DMS79 treated with DMSO at 0.1 percent for 48 hours (cell line): ENCODE measurements at regions not wholly inside any gene's neighbourhood (a gene's known extent, or its start where the extent isn't known, plus 50 kb on each side); places are given as distances from the start of the nearest gene placed in this dataset.

Experiments used
- DNase-seq: peaks from one replicate; lab custom pipeline; 2025; lab: John Stamatoyannopoulos, UW

DNA sequence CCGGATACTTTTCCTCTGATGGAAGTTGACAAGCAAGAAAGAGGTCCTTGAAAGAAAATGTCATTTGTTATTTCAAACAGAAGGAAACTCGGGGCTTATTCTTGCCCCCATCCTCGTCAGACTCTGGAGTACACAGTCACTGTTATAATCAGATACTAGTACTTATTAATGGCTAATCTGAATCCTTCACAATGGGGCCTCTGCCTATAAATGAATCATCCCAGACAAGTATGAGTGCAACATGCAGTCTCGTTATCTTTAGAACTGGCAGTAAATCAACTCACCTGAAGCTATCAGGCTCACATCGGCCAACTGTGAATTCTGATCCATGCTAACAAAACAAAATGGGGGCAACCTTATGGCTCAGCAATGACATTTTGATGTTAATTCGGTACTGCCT, 216.7 kb downstream of the GRIN2B start:
- DNase-seq: no peak

DNA sequence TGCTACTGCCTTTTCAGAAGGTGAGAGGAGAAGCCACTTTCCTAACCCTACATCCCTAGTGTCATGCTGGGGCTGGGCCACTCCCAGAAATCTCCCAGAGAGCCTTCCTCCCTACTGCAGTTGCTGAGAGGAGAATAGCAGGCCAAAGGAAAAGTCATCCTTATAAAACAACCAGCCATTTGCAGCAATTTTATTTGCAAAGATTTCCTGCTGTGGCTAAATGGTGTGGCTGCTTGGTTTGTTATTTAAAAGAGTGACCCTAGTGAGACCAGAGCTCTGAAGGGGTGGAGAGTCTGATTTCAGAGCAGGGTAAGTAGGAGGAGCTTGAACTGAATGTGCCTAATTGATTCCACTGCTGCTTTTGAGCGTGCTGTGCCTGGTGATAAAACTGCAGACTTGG, 232.0 kb downstream of the GRIN2B start:
- DNase-seq: no peak

DNA sequence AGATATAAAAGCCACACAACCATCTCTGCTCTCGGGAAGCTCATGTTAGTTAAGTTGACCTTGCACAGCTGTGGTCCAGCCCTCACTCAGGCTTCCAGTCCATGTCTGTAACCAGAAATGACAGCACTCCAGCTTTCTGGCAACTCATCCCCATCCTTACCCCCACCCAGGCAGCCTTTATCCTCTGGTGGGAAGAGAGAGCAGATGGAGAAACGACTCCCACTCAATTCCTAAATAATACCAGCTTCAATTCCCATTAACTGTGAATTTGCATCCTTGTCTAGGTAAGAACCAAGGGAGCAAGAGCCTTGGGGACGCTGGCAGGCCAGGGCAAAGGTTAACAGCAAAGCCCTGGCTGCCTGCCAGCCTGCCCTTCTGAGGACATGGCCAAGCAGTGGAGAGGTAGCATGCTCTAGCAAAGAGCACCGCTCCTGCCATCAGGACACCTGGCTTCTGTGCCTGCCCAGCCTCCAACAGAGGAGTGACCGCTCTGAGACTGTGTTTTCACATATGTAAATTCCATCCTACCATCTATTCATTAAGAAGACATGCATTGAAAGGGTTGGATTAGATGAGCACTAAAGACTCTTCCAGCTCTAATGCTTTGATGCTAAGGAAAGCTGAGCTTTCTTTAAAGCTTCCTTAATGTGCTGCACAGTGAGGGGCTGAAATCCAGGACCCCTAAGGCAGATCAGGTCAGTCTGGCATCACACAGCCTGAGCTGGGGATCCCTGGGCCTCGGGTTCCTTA, 236.1 kb downstream of the GRIN2B start:
- no peak for DNase-seq

DNA sequence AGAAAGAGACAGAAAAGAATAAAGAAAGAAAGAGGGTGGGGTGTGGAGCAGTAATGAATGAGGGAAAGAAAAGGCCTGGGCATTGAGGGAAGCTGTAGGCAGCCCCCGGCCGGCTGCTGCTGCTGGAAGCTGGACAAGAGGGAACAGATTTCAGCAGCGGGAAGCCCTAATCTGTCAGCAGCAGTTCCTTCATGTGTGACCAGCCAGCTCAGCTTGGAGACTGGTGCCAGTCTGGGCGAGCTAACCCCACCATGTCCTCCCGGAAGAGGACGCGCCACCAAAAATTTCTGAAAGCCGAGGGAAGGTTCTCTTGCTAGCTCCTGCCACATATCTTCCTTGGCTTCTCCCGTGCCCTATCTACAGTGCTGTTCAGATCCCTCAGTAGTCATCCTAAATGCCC, 236.8 kb downstream of the GRIN2B start:
- no peak for DNase-seq

DNA sequence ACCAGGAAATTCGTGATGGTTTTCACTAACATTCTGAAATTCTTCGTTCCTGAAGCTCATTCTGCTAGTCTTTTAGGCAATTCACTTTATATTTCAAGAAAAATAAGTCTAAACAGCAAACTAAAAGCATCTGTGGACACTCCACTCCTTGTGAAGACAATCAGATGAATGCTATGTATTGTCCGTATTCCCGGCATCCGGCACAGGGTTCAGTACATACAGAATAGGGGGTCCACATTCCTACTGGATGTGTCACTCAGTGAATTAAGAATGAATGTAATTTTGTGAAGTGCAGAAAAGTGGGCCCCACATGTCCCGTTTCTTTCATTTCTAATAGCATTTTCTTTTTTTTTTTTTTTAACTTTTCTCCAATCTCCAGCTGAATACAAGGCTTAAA, 241.3 kb downstream of the GRIN2B start:
- DNase-seq: no peak

DNA sequence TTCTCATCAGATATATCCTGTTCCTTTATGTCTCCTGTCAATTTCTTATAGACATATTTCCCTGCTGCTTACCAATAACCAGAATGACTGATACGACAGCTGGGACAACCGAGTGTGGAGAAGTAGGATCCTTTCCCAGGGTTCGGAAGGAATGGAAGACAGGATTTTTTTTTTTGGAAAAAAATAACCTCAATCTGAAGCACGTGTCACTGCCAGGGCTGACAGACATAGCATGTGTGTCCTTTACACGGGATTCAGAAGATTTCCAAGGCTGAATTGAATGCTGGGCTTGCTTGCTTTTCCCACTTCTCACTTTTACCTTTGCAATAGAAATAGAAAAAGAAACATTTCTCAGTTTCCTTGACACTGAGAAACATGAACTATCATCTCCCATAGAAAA, 245.7 kb downstream of the GRIN2B start:
- no peak for DNase-seq

DNA sequence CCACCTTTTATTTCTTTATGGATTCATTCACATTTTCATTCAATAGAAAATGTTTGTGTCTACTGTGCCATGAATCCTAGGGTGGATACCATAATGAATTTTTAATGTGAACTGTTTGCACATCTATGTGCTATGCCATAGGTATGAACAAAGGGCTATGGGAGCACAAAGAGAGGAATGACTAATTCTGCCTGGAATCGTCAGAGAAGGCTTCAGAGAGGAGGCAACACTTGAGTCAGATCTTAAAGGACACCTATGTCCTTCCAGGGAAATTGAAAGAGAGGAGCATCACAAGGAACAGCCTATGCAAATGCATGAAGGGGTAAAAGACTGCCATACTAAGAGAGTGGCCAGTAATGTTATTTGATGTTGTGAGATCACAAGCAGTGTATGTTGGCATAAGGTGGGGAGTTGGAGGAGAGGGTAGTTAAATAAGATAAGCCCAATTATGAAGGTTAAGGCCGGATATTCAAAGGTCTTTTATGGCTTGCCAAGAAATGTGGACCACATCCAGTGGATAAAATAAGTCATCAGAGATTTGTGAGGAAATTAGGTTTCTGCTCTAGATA, 246.7 kb downstream of the GRIN2B start:
- DNase-seq: no peak

DNA sequence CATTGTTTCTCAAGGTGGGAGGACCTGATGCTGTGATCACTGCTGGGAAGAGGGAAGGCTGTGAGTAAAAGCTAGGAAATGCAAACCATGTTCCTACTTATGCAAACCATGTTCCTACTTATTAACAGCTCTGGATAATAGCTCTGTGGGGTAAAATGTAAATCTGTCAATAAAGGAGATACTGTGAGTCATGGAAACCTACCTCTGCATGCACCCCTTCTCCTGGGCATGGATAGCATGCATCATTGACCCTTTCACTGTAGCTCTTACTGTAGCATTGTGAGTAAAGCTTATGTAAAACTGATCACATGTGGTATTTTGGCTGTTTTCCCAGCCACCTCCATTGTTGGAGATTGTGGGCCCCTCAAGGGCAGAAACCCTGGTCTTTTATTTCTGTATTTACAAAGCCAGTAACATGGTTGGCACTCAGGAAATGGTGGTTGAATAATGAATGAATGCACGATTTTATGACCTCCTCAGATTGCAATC, 253.7 kb downstream of the GRIN2B start:
- DNase-seq: peak; percentile 83

DNA sequence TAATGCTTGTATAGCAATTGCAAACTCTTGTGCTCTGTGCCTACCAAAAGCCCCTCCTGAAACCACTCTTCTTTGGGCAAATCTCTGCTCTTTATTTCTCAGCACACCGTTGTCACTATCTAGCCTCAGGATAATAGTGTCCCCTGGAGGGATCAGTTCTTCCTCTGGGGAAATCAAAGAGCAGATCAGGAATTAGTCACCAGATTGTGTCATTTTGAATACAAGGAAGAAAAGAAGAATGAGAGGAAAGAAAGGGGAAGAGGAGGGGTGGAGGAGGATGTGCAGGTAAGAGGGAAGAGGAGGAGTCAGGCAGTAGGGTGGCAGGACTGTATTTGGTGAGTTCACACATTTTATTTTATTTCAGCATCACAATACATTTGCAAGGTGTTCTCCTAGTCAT, 256.4 kb downstream of the GRIN2B start:
- no peak for DNase-seq

DNA sequence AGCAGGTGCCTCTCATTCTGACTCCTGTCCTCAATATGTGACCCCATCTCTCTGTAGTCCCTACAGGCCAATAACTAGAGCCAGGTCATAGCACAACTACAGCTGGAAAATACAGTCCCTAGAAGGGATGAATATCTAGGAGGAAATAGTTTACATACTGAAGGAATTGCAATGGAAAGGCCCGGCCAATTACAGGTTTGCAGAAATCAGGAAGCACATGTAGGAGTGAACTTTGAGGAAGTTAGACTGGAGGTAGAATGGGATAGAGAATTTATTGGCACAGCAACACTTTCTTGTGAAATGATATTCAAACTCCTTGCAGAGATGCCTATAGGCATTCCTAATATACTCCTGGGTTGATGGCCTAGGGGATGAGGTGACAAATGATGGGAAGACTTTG, 257.3 kb downstream of the GRIN2B start:
- DNase-seq: no peak

DNA sequence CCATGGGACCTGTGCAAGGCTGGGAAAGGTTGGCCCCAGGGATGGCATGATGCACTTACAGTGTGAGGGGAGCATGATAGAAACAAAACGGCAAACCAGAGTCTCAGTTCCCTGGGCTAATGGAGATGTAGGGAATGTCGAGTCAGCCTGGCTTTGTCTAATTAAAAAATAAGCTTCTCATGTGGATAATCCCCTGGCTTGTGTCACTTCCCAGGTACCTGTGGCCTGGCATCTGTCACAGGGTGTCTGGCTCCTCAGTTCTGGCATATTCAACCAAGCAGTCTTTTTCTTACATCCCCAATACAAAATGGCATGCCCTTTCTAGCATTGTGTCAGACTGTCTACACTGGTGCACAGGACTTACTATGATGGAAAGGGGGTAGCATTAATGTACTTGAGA, 261.4 kb downstream of the GRIN2B start:
- DNase-seq: no peak

DNA sequence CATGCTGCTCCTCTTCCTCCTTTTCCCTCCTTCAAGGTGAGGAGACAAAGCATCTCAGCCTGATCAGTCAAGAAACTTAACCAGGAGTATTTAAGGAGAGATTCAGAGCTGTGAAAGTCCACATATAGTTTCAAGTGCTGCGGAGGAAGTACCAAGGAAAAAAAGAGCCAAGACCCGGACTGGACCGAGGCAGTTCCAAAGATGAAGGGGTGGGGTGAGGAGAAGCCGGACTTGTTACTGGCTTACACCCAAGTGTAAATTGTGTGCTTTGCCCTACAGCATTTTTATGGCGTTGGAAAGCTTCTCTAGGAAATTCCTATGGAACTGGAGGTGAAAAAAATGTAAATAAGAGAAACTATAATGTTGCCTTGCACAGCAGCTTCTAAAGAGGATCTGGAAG, 263.1 kb downstream of the GRIN2B start:
- DNase-seq: no peak

DNA sequence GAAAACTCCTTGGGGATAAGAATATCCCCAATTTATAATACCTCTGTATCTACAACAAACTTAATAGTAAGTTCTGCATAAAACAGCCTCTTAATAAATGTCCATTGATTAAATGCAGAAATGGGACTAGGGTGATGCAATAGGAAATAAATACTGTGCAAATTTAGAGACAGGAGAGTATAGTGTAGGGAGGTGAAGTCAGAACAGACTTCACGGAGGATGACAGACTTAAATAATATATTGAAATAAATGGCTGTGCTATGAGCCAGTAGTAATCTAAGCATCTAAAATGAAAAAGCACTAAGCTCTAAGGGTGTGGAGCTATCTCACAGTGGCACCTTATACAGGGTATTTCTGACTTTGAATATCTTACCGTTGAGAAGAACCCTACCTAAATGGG, 265.3 kb downstream of the GRIN2B start:
- no peak for DNase-seq

DNA sequence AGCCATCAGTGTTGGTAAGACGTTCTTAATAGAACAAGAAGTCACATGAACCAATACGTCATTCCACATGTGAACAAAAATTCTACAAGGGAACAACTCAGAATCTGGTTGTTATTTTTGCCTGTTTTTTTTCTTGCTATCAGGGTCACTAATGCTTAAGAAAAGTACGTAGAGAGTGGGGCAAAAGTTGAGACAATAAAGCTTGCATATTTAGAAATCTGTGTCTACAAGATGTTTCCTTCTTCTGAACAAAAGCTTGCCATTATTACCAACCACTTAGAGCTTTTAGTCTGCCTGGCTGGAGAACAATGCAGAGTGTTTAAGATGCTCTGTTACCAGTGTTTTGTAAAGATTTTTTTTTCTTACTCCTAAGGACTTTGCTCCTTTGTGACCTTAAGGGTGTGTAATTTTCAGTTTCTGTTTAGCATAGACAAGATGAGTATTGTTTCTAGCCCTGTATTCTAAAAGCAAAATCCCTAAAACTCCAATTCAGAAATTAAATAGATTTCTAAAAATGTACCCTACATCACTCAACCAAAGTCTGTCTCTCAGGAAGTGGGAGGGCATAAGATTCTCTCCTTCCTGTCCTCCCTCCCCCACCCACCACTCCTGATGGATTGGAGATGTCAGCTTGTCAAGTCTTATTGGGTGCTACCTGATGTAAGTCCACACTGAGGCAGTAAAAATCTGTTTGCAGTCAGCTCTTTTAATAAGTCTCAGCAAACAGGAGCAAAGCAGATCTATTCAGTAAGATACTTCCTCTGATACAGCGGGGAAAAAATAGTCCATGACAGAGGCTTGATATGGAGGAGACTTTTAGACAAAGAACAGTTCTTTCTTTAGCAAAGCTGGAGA, 267.6 kb downstream of the GRIN2B start:
- peak; percentile 28 for DNase-seq

DNA sequence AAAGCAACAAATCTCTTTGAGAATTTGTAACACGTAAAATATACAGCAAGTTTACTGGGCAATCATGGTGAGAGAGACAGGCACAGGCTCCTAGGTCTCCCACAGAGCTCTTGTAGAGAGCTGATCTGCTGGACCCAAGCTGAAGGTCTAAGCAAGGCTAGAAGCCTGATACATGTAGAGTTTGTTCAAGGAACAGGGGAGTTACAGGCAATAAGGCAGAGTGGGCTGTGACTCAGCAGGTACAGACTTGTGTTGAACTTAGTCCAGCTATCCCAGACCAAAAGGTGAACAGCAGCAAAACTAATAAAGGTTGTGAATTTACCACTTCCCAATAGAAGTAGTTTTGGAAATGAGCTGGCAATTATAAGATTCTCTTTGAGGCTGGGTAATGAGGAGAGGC, 273.6 kb downstream of the GRIN2B start:
- no peak for DNase-seq

DNA sequence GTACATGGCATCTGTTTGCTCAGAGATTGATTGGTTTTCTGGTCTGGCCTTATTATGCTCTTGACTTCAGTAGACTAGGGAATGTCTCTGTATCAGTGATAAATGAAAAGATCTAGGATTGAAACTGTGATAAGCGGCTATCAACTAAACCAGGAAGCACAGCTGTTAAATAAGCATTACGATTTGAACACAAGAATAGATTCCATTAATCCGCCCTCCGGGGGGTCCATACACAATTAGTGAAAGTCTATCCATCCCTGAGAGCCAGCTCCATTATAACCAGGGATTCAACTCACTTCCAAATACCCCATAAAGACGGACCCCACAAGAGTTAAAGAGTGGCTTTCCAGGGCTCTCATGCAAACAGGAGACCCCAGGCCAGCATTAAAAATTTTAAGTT, 279.0 kb downstream of the GRIN2B start:
- DNase-seq: no peak

DNA sequence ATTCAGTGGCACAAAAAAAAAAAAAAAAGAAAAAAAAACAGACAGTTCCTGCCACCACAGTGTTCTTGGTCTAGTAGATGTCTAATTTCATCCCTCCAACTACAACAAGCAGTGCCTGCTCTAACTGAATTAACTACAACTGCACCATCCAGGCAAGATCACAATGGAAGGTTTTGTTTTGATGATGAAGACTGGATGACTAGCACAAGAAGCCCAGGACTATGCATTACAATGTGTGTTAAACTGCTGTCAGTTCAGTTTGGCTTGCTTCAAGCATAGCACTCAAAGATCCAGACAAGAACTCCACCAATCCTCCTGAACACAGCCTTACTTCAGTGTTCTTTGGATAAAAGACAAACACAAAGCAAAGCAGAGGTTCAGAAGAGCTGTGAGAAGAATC, 279.9 kb downstream of the GRIN2B start:
- no peak for DNase-seq

DNA sequence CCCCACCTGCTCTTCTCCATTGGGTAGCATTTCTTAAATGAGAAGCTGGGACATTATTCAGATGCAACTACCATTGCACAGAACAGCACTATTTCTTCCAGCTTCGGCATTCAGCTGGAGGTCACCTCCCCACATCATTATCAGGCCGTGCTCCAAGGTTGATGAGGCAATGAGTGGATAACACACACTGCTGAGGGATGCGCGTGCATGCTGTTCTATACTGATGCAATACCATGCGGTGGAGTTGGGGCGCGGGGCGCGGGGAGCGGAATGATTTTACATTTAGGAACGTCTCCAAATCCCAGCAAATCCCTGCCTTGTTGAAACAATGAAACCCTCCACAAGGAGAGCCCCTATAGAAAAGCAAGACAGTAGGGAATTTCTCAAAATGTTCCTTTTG, 283.4 kb downstream of the GRIN2B start:
- no peak for DNase-seq

DNA sequence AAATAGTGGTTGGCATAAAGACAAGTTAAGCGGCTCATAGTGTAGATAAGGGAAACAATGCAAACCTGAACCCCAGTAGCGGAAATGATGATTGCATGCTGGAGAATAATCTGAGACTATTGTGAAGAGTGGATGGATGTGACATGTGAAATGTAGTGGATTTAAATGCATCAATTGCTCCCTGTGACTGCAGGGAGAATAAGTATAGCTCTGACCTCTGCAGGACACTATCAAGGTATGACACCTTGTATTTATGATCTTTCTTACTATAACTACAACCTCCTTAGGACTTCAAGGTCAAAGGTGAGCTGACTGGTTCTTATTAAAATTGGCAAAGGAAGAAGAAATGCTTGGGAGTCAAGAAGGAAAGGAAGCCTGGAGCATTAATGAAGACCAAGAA, 285.6 kb downstream of the GRIN2B start:
- no peak for DNase-seq

DNA sequence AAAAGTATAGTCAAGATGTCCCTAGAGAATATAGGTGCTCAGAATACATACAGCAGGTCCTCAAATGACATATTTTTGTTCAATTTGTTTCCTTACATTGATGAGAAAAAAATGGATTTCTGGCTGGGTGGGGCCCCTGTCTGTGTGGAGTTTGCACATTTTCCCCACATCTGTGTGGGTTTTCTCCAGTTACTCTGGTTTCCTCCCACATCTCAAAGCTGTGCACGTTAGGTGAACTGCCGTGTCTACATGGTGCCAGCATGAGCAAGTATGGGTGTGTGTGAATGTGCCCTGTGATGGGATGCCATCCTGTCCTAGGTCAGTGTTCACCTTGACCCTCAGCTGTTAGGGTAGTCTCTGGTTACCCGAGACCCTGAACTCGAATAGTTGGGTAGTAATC, 289.1 kb downstream of the GRIN2B start:
- DNase-seq: no peak

DNA sequence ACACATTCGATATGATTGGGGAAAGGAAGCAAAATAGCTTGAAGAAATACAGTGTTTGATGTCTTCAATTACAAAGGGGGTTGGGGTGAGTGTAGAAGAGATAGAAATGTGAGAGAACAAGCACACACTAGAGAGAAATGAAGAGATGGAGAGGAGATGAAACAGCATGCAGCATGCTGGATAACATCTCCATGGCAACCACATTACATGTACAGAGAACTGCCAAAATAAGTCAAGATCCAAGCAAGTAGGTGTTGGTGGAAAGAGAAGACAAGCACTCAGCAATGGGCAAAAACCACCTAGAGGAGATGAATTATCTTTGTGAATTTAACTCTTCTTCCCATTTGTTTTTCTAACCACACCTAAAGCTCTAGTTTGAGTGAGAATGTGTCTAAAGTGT, 289.8 kb downstream of the GRIN2B start:
- no peak for DNase-seq

DNA sequence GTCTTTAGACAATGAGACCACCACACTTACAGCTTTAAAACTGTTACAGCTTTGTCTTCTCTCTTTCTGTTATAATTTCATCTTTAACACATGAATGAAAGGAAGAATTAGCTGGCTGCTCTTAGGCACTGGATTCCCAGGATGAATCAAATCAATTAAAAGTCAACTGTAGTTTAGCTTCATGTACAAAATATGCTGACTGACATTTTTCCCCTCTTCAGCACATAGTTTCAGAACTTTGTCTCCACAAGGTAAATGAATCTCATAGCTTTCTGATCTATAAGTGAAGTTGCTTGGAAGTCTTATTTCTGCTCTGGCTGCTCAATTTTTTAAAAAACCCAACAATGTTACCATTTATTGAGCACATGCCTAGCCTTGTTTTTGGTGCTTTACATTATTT, 293.8 kb downstream of the GRIN2B start:
- no peak for DNase-seq

DNA sequence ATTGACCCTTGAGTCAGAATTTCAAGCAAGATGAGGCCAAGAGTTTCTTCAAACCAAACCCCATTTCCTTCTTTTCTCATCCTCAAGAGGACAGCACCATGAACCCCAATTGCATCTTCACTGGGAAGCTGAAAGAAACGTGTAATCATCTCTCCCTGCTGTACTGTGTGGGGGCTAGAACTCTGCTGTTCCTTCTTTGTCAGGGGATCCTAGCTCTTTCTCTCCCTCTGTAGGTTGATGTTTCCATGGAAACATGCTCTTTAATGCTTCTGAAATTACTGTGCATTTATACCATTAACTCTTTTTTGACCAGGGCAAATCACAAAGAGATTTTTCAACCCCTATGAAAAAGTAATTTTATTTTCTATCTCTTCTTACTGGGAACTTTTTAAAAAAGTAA, 295.1 kb downstream of the GRIN2B start:
- DNase-seq: no peak
